B cell (primary cell): ENCODE measurements at regions not wholly inside any gene's neighbourhood (a gene's known extent, or its start where the extent isn't known, plus 50 kb on each side); places are given as distances from the start of the nearest gene placed in this dataset.

Experiments
- ATAC-seq: fragments of 200-7000 bp; cut with Tn5 transposase; one replicate; pipeline ENCODE4 v1.10.0; 2021; ENCODE audit warnings: low read depth, mild to moderate bottlenecking, moderate number of reproducible peaks, moderate library complexity
- CTCF ChIA-PET: fragments of 350-600 bp; sonication (Branson Sonifier 250); formaldehyde crosslinking; loops from one replicate; lab custom pipeline; 2021; ENCODE audit warnings: antibody characterized with exemption, inconsistent platforms; lab: Charles Lee
- POLR2A ChIA-PET: fragments of 350-600 bp; sonication (Branson Sonifier 250); formaldehyde crosslinking; loops from one replicate; lab custom pipeline; 2021; ENCODE audit warnings: antibody characterized with exemption; lab: Charles Lee
- DNase-seq: peaks from one replicate; pipeline ENCODE4 v3.0.0; 2013
- H2AFZ ChIP-seq: 2 replicates; pipeline ENCODE4 v1.6.1; 2012; ENCODE audit warnings: mild to moderate bottlenecking, low read depth, low read length; ENCODE audit not compliant: insufficient read depth, poor library complexity, severe bottlenecking
- H3K27ac ChIP-seq, 2 donors: 1 replicate in 1 of 2; 2 replicates in 1 of 2; pipeline ENCODE4 v1.5.1; 2012 to 2013; ENCODE audit warnings: low read length in 2 of 2, mild to moderate bottlenecking in 2 of 2, moderate library complexity in 1 of 2
- H3K27me3 ChIP-seq, 4 experiments: fragments of 200-600 bp in 1 of 4; sonication (generic) in 1 of 4; replicated peaks in 1 of 4; 1 replicate in 2 of 4; 2 replicates in 2 of 4; pipeline versions ENCODE4 v1.6.1 to v1.7.0; 2013 to 2016; ENCODE audit warnings: low read length in 3 of 4, mild to moderate bottlenecking in 2 of 4, mixed read lengths in 1 of 4, moderate library complexity in 1 of 4; ENCODE audit not compliant: insufficient read depth in 4 of 4, control insufficient read depth in 3 of 4; ENCODE audit errors: control extremely low read depth in 1 of 4
- H3K36me3 ChIP-seq, 2 experiments: replicated peaks in 1 of 2; 1 replicate in 1 of 2; 2 replicates in 1 of 2; pipeline versions ENCODE4 v1.6.1 to v1.7.1; 2013; ENCODE audit warnings: low read length in 1 of 2; ENCODE audit not compliant: insufficient read depth in 2 of 2, control insufficient read depth in 1 of 2; ENCODE audit errors: control extremely low read depth in 1 of 2, extremely low read depth in 1 of 2
- H3K4me1 ChIP-seq, 2 donors: fragments of 200-600 bp in 1 of 2; sonication (generic) in 1 of 2; 1 replicate in 1 of 2; 2 replicates in 1 of 2; pipeline versions ENCODE4 v1.5.1 to v1.6.1; 2013 to 2017; ENCODE audit warnings: low read length in 2 of 2; ENCODE audit not compliant: control insufficient read depth in 2 of 2, insufficient read depth in 2 of 2
- H3K4me2 ChIP-seq: replicated peaks from 2 replicates; pipeline ENCODE3; 2012; ENCODE audit warnings: mild to moderate bottlenecking, low read depth, low read length; ENCODE audit not compliant: poor library complexity, severe bottlenecking
- H3K4me3 ChIP-seq, 5 experiments: fragments of 200-600 bp in 1 of 5; sonication (generic) in 1 of 5; 1 replicate in 3 of 5; 2 replicates in 2 of 5; pipeline versions ENCODE4 v1.5.1 to v1.7.0; 2011 to 2016; ENCODE audit warnings: low read length in 4 of 5, mild to moderate bottlenecking in 4 of 5, low read depth in 2 of 5, control low read depth in 1 of 5, moderate library complexity in 1 of 5; ENCODE audit not compliant: insufficient read depth in 1 of 5; ENCODE audit errors: control extremely low read depth in 1 of 5, extremely low read depth in 1 of 5
- H3K79me2 ChIP-seq: fragments of 200-600 bp; sonication (generic); one replicate; pipeline ENCODE4 v1.6.0; 2016; ENCODE audit warnings: low read length; ENCODE audit not compliant: control insufficient read depth, insufficient read depth
- H3K9ac ChIP-seq: fragments of 200-600 bp; sonication (generic); 2 replicates; pipeline ENCODE4 v1.6.1; 2017; ENCODE audit warnings: mild to moderate bottlenecking, low read length, moderate library complexity
- H3K9me3 ChIP-seq, 3 donors: one replicate each; pipeline versions ENCODE4 v1.6.1 to v1.7.1; 2013; ENCODE audit warnings: low read length in 2 of 3; ENCODE audit not compliant: control insufficient read depth in 2 of 3, insufficient read depth in 1 of 3; ENCODE audit errors: control extremely low read depth in 1 of 3
- H4K20me1 ChIP-seq: 2 replicates; pipeline ENCODE4 v1.6.0; 2012; ENCODE audit warnings: mild to moderate bottlenecking, low read length; ENCODE audit not compliant: insufficient read depth, control insufficient read depth, poor library complexity, severe bottlenecking
- H3K27ac Mint-ChIP-seq: one replicate; pipeline ENCODE4 v1.8.0; 2021; ENCODE audit warnings: mixed read lengths
- H3K27me3 Mint-ChIP-seq: one replicate; pipeline ENCODE4 v1.8.0; 2021; ENCODE audit warnings: mixed read lengths
- H3K4me1 Mint-ChIP-seq: one replicate; pipeline ENCODE4 v1.8.0; 2021; ENCODE audit warnings: mixed read lengths
- H3K4me3 Mint-ChIP-seq: one replicate; pipeline ENCODE4 v1.8.0; 2021; ENCODE audit warnings: mixed read lengths
- H3K9me3 Mint-ChIP-seq: one replicate; pipeline ENCODE4 v1.8.0; 2022; ENCODE audit warnings: mixed read lengths; ENCODE audit not compliant: insufficient read depth
- EZH2 ChIP-seq: IDR thresholded peaks from 2 replicates; pipeline ENCODE4 v1.6.1; 2012; ENCODE audit warnings: borderline replicate concordance, low read depth, mild to moderate bottlenecking, moderate library complexity, low read length; ENCODE audit not compliant: insufficient read depth, poor library complexity, severe bottlenecking
- WGBS: methylation state at CpG from one replicate; pipeline ENCODE4 v1.1.5; 2013; ENCODE audit warnings: missing lambda C conversion rate; ENCODE audit not compliant: insufficient coverage; 5-methylcytosine and 5-hydroxymethylcytosine counted together
- intact Hi-C: fragments of 100-400 bp; cut with micrococcal nuclease; formaldehyde crosslinking; loops from one replicate; pipeline ENCODE4 v1.10.0; 2022
- TF ChIP-seq, protein P1 (sequence below): fragments of 200-600 bp; IDR thresholded peaks from one replicate; pipeline ENCODE4 v1.8.0; 2022; ENCODE audit warnings: antibody characterized with exemption, mild to moderate bottlenecking

DNA sequence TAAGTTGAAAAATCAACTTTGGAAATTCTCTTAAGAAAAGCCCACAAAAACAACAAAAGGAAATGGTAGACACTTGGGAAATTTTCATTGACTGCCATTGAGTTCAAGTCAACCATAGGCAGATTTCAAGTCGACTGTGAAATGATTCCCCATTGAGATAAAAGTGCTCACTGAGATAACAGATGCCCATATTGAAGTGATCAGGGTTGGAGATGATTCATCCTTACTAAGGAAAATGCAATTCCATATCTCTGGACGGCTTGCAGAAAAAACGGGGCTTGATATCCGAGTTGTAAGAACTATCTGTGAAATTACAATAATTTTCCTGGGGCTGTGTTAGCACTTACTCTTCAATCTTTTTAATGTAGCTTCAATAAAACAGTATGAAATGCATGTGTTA, 373.1 kb upstream of the THRB start:
- DNase-seq (no peak), ATAC-seq (no peak)
- no peak overlapping the region for H2AFZ ChIP-seq
- no peaks in the 10 kb centered on the region for H3K36me3 ChIP-seq
- no peak overlapping the region for H3K9ac ChIP-seq
- CTCF ChIA-PET = no interaction called here
- H3K79me2 ChIP-seq = no peaks in the 10 kb centered on the region
- WGBS = no CpG with 5 or more reads among the region's 4 CpGs
- no peak overlapping the region for H3K27ac Mint-ChIP-seq
- intact Hi-C loops = no loop called here
- H3K27me3 ChIP-seq = no peaks in the 10 kb centered on the region
- H3K9me3 Mint-ChIP-seq = no peaks in the 10 kb centered on the region
- H3K4me3 Mint-ChIP-seq = no peak overlapping the region
- H3K4me3 ChIP-seq = no peak overlapping the region
- H4K20me1 ChIP-seq = no peaks in the 10 kb centered on the region
- H3K4me1 Mint-ChIP-seq = no peaks in the 10 kb centered on the region
- no peaks in the 10 kb centered on the region for H3K27me3 Mint-ChIP-seq
- H3K4me1 ChIP-seq = no peaks in the 10 kb centered on the region
- no peak overlapping the region for H3K27ac ChIP-seq
- H3K4me2 ChIP-seq = no peak overlapping the region
- POLR2A ChIA-PET = no interaction called here
- H3K9me3 ChIP-seq = no peaks in the 10 kb centered on the region
- no peak for TF ChIP-seq EZH2
- TF ChIP-seq, protein P1, sequence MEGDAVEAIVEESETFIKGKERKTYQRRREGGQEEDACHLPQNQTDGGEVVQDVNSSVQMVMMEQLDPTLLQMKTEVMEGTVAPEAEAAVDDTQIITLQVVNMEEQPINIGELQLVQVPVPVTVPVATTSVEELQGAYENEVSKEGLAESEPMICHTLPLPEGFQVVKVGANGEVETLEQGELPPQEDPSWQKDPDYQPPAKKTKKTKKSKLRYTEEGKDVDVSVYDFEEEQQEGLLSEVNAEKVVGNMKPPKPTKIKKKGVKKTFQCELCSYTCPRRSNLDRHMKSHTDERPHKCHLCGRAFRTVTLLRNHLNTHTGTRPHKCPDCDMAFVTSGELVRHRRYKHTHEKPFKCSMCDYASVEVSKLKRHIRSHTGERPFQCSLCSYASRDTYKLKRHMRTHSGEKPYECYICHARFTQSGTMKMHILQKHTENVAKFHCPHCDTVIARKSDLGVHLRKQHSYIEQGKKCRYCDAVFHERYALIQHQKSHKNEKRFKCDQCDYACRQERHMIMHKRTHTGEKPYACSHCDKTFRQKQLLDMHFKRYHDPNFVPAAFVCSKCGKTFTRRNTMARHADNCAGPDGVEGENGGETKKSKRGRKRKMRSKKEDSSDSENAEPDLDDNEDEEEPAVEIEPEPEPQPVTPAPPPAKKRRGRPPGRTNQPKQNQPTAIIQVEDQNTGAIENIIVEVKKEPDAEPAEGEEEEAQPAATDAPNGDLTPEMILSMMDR = no peak

DNA sequence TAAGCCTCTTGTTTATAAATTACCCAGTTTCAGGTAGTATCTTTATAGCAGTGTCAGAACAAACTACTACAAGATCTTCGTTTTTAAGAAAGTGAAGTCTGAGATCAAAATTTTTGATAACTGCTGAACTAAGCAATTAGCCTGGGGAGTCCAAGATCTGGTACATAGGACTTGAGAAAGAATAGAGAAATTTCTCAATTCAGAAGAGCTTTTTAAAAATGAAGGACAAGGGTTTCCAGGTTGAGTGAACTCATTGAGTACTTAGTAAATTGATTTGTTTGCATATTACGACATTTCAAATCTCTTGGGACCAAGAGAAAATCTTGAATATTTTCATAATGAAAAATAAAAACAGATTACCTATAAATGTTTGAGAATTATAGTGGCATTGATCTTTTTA, 386.6 kb upstream of the THRB start:
- H3K4me2 ChIP-seq = no peak overlapping the region
- no peaks in the 10 kb centered on the region for H3K27me3 ChIP-seq
- no peak overlapping the region for H3K4me3 ChIP-seq
- H3K79me2 ChIP-seq = no peaks in the 10 kb centered on the region
- DNase-seq (no peak), ATAC-seq (no peak)
- no peak overlapping the region for H3K27ac ChIP-seq
- no peaks in the 10 kb centered on the region for H3K27me3 Mint-ChIP-seq
- no peaks in the 10 kb centered on the region for H3K9me3 ChIP-seq
- no peak for TF ChIP-seq EZH2
- TF ChIP-seq, protein P1 = no peak
- ChIA-PET CTCF (no interaction called here), POLR2A (no interaction called here)
- no peak overlapping the region for H3K4me3 Mint-ChIP-seq
- H2AFZ ChIP-seq = no peak overlapping the region
- H3K9ac ChIP-seq = no peak overlapping the region
- no peak overlapping the region for H3K27ac Mint-ChIP-seq
- WGBS = no CpG with 5 or more reads among the region's 2 CpGs
- no peaks in the 10 kb centered on the region for H3K4me1 ChIP-seq
- no peaks in the 10 kb centered on the region for H4K20me1 ChIP-seq
- no peaks in the 10 kb centered on the region for H3K4me1 Mint-ChIP-seq
- intact Hi-C loops = no loop called here
- H3K9me3 Mint-ChIP-seq = no peaks in the 10 kb centered on the region
- no peaks in the 10 kb centered on the region for H3K36me3 ChIP-seq
